Stimulated activated CD4-positive, alpha-beta T cell treated with anti-CD3 and anti-CD28 coated beads, Interleukin-4, amount 100 ng/mL, for 48 hours (primary cell): ENCODE measurements at regions not wholly inside any gene's neighbourhood (a gene's known extent, or its start where the extent isn't known, plus 50 kb on each side); places are given as distances from the start of the nearest gene placed in this dataset.
"Not testable (repeated sequence)": the region's sequence is repeated elsewhere in the genome, so short reads cannot be mapped to it uniquely, and the experiment has no call there.

Source experiments
- DNase-seq, 2 donors: peaks; one replicate each; pipeline ENCODE4 v3.0.0-alpha.2; 2020; ENCODE audit warnings: low read depth in 2 of 2

- DNase-seq: no peak
Measured at GRCh38 chr9:16275795-16276624, 594.5 kb downstream of the BNC2 start.

GRCh38 chr9:16276866-16277265 lies 593.6 kb downstream of the BNC2 start:
- DNase-seq: no peak

- DNase-seq: no peak
Measured at GRCh38 chr9:16277471-16277960, 593.0 kb downstream of the BNC2 start.

GRCh38 chr9:16278326-16278999 lies 592.0 kb downstream of the BNC2 start:
- no peak for DNase-seq

- DNase-seq: no peak
Measured at GRCh38 chr9:16281707-16282106, 588.8 kb downstream of the BNC2 start.

GRCh38 chr9:16282216-16282615 lies 588.3 kb downstream of the BNC2 start:
- DNase-seq: no peak

- DNase-seq: no peak
Measured at GRCh38 chr9:16282718-16283117, 587.8 kb downstream of the BNC2 start.

- no peak for DNase-seq
Measured at GRCh38 chr9:16286160-16286559, 584.3 kb downstream of the BNC2 start.

GRCh38 chr9:16289639-16290038 lies 580.8 kb downstream of the BNC2 start:
- DNase-seq: no peak

- no peak for DNase-seq
Measured at GRCh38 chr9:16290169-16290568, 580.3 kb downstream of the BNC2 start.

- DNase-seq: no peak
Measured at GRCh38 chr9:16291921-16292320, 578.5 kb downstream of the BNC2 start.

- no peak for DNase-seq
Measured at GRCh38 chr9:16293610-16294009, 576.9 kb downstream of the BNC2 start.

- no peak for DNase-seq
Measured at GRCh38 chr9:16294133-16294770, 576.2 kb downstream of the BNC2 start.

- not testable (repeated sequence) for DNase-seq
Measured at GRCh38 chr9:16294940-16295339, 575.5 kb downstream of the BNC2 start.

GRCh38 chr9:16299368-16299767 lies 571.1 kb downstream of the BNC2 start:
- not testable (repeated sequence) for DNase-seq

- no peak for DNase-seq
Measured at GRCh38 chr9:16303506-16303905, 567.0 kb downstream of the BNC2 start.

- no peak for DNase-seq
Measured at GRCh38 chr9:16304301-16304700, 566.2 kb downstream of the BNC2 start.

- no peak for DNase-seq
Measured at GRCh38 chr9:16306586-16306985, 563.9 kb downstream of the BNC2 start.

GRCh38 chr9:16307626-16308195 lies 562.8 kb downstream of the BNC2 start:
- DNase-seq: no peak

GRCh38 chr9:16308645-16309044 lies 561.8 kb downstream of the BNC2 start:
- no peak for DNase-seq

GRCh38 chr9:16309082-16309468 lies 561.4 kb downstream of the BNC2 start:
- DNase-seq: no peak
